GM21526 (cell line): ENCODE measurements at regions not wholly inside any gene's neighbourhood (a gene's known extent, or its start where the extent isn't known, plus 50 kb on each side); places are given as distances from the start of the nearest gene placed in this dataset.

Source experiments
- ATAC-seq: cut with Tn5 transposase; IDR thresholded peaks from one replicate; pipeline ENCODE4 v1.9.1; 2021; ENCODE audit warnings: moderate library complexity; ENCODE audit not compliant: unreplicated experiment, low FRiP score

- ATAC-seq = no peak
Measured at GRCh38 chr1:25083481-25084345, 148.6 kb downstream of the SYF2 start.

GRCh38 chr1:25082995-25083394 lies 149.3 kb downstream of the SYF2 start:
- ATAC-seq = no peak

GRCh38 chr1:25082216-25082899 lies 149.9 kb downstream of the SYF2 start:
- no peak for ATAC-seq

- no peak for ATAC-seq
Measured at GRCh38 chr1:25081496-25081895, 150.8 kb downstream of the SYF2 start.

GRCh38 chr1:25080294-25081209 lies 150.5 kb upstream of the RUNX3 start:
- ATAC-seq = no peak

- no peak for ATAC-seq
Measured at GRCh38 chr1:25079048-25079447, 149.0 kb upstream of the RUNX3 start.

- ATAC-seq = no peak
Measured at GRCh38 chr1:25074351-25075227, 144.5 kb upstream of the RUNX3 start.

- no peak for ATAC-seq
Measured at GRCh38 chr1:25073640-25074270, 143.7 kb upstream of the RUNX3 start.

GRCh38 chr1:25072461-25072860 lies 142.4 kb upstream of the RUNX3 start:
- no peak for ATAC-seq

- ATAC-seq = no peak
Measured at GRCh38 chr1:25068829-25069228, 138.8 kb upstream of the RUNX3 start.

- ATAC-seq = no peak
Measured at GRCh38 chr1:25068316-25068715, 138.2 kb upstream of the RUNX3 start.

- no peak for ATAC-seq
Measured at GRCh38 chr1:25067518-25068251, 137.6 kb upstream of the RUNX3 start.

- ATAC-seq = no peak
Measured at GRCh38 chr1:25066731-25067517, 136.8 kb upstream of the RUNX3 start.

- no peak for ATAC-seq
Measured at GRCh38 chr1:25066256-25066655, 136.2 kb upstream of the RUNX3 start.

- no peak for ATAC-seq
Measured at GRCh38 chr1:25065795-25066238, 135.7 kb upstream of the RUNX3 start.

- no peak for ATAC-seq
Measured at GRCh38 chr1:25065321-25065721, 135.2 kb upstream of the RUNX3 start.

GRCh38 chr1:25064465-25065240 lies 134.6 kb upstream of the RUNX3 start:
- no peak for ATAC-seq
